ENCODE measurements at regions not wholly inside any gene's neighbourhood (a gene's known extent, or its start where the extent isn't known, plus 50 kb on each side); places are given as distances from the start of the nearest gene placed in this dataset.
"Not testable (repeated sequence)": the region's sequence is repeated elsewhere in the genome, so short reads cannot be mapped to it uniquely, and the experiment has no call there.

GRCh38 chr2:88802026-88802425, 110.6 kb downstream of the RPIA start:
- DNase-seq: not testable (repeated sequence)

GRCh38 chr2:88807237-88807962, 115.9 kb downstream of the RPIA start:
- DNase-seq: no peak

GRCh38 chr2:88808083-88808482, 116.6 kb downstream of the RPIA start:
- no peak for DNase-seq

- no peak for DNase-seq
Measured at GRCh38 chr2:88808652-88809051, 117.2 kb downstream of the RPIA start.

- DNase-seq: no peak
Measured at GRCh38 chr2:88809216-88809615, 117.7 kb downstream of the RPIA start.

GRCh38 chr2:88810017-88810416, 118.5 kb downstream of the RPIA start:
- DNase-seq: no peak

- DNase-seq: no peak
Measured at GRCh38 chr2:88810488-88810887, 119.0 kb downstream of the RPIA start.

GRCh38 chr2:88811233-88811632, 119.8 kb downstream of the RPIA start:
- DNase-seq: no peak

- no peak for DNase-seq
Measured at GRCh38 chr2:88811681-88812080, 120.2 kb downstream of the RPIA start.

GRCh38 chr2:88813612-88814011, 122.1 kb downstream of the RPIA start:
- DNase-seq: no peak

- DNase-seq: no peak
Measured at GRCh38 chr2:88815282-88815681, 123.8 kb downstream of the RPIA start.

- no peak for DNase-seq
Measured at GRCh38 chr2:88815697-88816096, 124.2 kb downstream of the RPIA start.

GRCh38 chr2:88818381-88818780, 126.9 kb downstream of the RPIA start:
- no peak for DNase-seq

GRCh38 chr2:88824951-88825350, 133.5 kb downstream of the RPIA start:
- no peak for DNase-seq

GRCh38 chr2:88826399-88826798, 134.9 kb downstream of the RPIA start:
- no peak for DNase-seq

- no peak for DNase-seq
Measured at GRCh38 chr2:88827821-88828220, 136.3 kb downstream of the RPIA start.

GRCh38 chr2:88828397-88829137, 137.1 kb downstream of the RPIA start:
- no peak for DNase-seq

GRCh38 chr2:88829607-88830463, 138.4 kb downstream of the RPIA start:
- no peak for DNase-seq

- DNase-seq: no peak
Measured at GRCh38 chr2:88831071-88831791, 139.8 kb downstream of the RPIA start.

GRCh38 chr2:88831792-88832248, 140.3 kb downstream of the RPIA start:
- DNase-seq: peak; percentile 61

GRCh38 chr2:88832311-88832991, 141.0 kb downstream of the RPIA start:
- no peak for DNase-seq

- no peak for DNase-seq
Measured at GRCh38 chr2:88832992-88833389, 141.5 kb downstream of the RPIA start.

All from hematopoietic multipotent progenitor cell treated with erythropoietin and hydrocortisone succinate and interleukin-3 and kit ligand, for 8 days (in vitro differentiated cells).